ENCODE measurements at regions not wholly inside any gene's neighbourhood (a gene's known extent, or its start where the extent isn't known, plus 50 kb on each side); places are given as distances from the start of the nearest gene placed in this dataset.

GRCh38 chr5:26802944-26803343 is 235.4 kb downstream of the CDH9 start:
- no peak for TF ChIP-seq CTCF (IDR thresholded peaks at IDR 0.05; ENCODE audit: low read depth, low read length)
- H3K9me3 ChIP-seq (ENCODE audit: severe bottlenecking): peaks cover 3% of the 10 kb centered on the region
- H3K27ac ChIP-seq: no peak overlapping the region
- H3K27me3 ChIP-seq (ENCODE audit: insufficient read depth, low read depth, severe bottlenecking): no peaks in the 10 kb centered on the region
- no peak overlapping the region for H3K4me3 ChIP-seq (ENCODE audit: low read depth, low read length)
- no peaks in the 10 kb centered on the region for H3K36me3 ChIP-seq
- no peak for DNase-seq

- Histone ChIP-seq H3K36me3 (no peaks in the 10 kb centered on the region), H3K27me3 (ENCODE audit: insufficient read depth, low read depth, severe bottlenecking) (no peaks in the 10 kb centered on the region), H3K9me3 (ENCODE audit: severe bottlenecking) (no peaks in the 10 kb centered on the region), H3K27ac (no peak overlapping the region), H3K4me3 (ENCODE audit: low read depth, low read length) (no peak overlapping the region)
- DNase-seq: no peak
- TF ChIP-seq CTCF (IDR thresholded peaks at IDR 0.05; ENCODE audit: low read depth, low read length): no peak
Measured at GRCh38 chr5:26791433-26791832, 247.0 kb downstream of the CDH9 start.

- Histone ChIP-seq H3K27me3 (ENCODE audit: insufficient read depth, low read depth, severe bottlenecking) (no peaks in the 10 kb centered on the region), H3K4me3 (ENCODE audit: low read depth, low read length) (no peak overlapping the region), H3K9me3 (ENCODE audit: severe bottlenecking) (no peaks in the 10 kb centered on the region), H3K36me3 (no peaks in the 10 kb centered on the region), H3K27ac (no peak overlapping the region)
- DNase-seq: no peak
- TF ChIP-seq CTCF (IDR thresholded peaks at IDR 0.05; ENCODE audit: low read depth, low read length): no peak
Measured at GRCh38 chr5:26791021-26791420, 247.4 kb downstream of the CDH9 start.

- no peaks in the 10 kb centered on the region for H3K27me3 ChIP-seq (ENCODE audit: insufficient read depth, low read depth, severe bottlenecking)
- no peak overlapping the region for H3K27ac ChIP-seq
- H3K36me3 ChIP-seq: no peaks in the 10 kb centered on the region
- no peak for TF ChIP-seq CTCF (IDR thresholded peaks at IDR 0.05; ENCODE audit: low read depth, low read length)
- H3K4me3 ChIP-seq (ENCODE audit: low read depth, low read length): no peak overlapping the region
- DNase-seq: no peak
- H3K9me3 ChIP-seq (ENCODE audit: severe bottlenecking): no peaks in the 10 kb centered on the region
Measured at GRCh38 chr5:26763215-26763614, 275.2 kb downstream of the CDH9 start.

- peak overlapping the region; percentile 18; the same call in 1 of the 2 replicates for H3K4me3 ChIP-seq (ENCODE audit: low read depth, low read length)
- H3K27ac ChIP-seq: peak overlapping the region; percentile 21; the same call in 1 of the 2 replicates
- H3K9me3 ChIP-seq (ENCODE audit: severe bottlenecking): no peaks in the 10 kb centered on the region
- TF ChIP-seq CTCF (IDR thresholded peaks at IDR 0.05; ENCODE audit: low read depth, low read length): no peak
- H3K36me3 ChIP-seq: no peaks in the 10 kb centered on the region
- no peaks in the 10 kb centered on the region for H3K27me3 ChIP-seq (ENCODE audit: insufficient read depth, low read depth, severe bottlenecking)
- DNase-seq: no peak
Measured at GRCh38 chr5:26761446-26761845, 276.9 kb downstream of the CDH9 start.

GRCh38 chr5:26761045-26761444 is 277.3 kb downstream of the CDH9 start:
- no peak for TF ChIP-seq CTCF (IDR thresholded peaks at IDR 0.05; ENCODE audit: low read depth, low read length)
- Histone ChIP-seq H3K36me3 (no peaks in the 10 kb centered on the region), H3K9me3 (ENCODE audit: severe bottlenecking) (no peaks in the 10 kb centered on the region), H3K27me3 (ENCODE audit: insufficient read depth, low read depth, severe bottlenecking) (no peaks in the 10 kb centered on the region), H3K4me3 (ENCODE audit: low read depth, low read length) (peak overlapping the region; percentile 18; the same call in 1 of the 2 replicates), H3K27ac (peak overlapping the region; percentile 21; the same call in 1 of the 2 replicates)
- DNase-seq: peak; percentile 70
